HG02970 (cell line): ENCODE measurements at regions not wholly inside any gene's neighbourhood (a gene's known extent, or its start where the extent isn't known, plus 50 kb on each side); places are given as distances from the start of the nearest gene placed in this dataset.

ENCODE experiments used
- ATAC-seq: cut with Tn5 transposase; IDR thresholded peaks from one replicate; pipeline ENCODE4 v1.9.1; 2021; ENCODE audit warnings: mild to moderate bottlenecking, moderate library complexity, moderate number of reproducible peaks; ENCODE audit not compliant: unreplicated experiment, low FRiP score

DNA sequence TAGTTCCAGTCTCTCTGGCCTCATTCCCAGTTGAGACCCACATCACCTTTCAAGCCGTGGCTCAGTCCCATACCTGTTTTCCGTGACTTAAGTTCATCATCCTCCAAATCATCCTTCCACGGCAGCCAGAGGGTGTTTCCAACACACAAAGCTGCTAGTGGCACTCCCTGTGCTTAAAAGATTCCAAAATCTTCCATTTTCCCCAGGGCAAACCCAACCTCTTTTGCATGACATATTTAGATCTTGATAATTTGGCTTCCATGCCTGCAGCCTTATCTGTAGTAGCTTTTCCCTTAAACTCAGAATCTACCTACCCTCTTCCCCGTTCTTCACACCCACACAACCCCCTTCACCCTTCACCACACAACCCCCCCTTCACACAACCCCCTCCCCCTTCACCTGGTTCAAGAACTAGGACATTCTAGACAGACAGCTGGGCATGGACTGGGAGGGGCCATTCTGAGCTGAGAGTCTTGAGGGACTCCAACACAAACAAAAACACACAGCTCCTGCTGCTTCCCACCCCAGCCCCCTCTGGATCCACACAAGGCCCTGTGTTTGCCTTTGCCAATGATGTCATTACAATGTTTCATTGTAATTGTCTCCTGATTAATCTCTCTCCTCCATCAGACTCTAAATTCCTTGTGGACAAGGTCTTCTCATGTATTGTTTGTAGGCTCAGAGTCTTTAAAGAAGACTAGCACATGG is 268.2 kb downstream of the SH3GL2 start:
- ATAC-seq: no peak

DNA sequence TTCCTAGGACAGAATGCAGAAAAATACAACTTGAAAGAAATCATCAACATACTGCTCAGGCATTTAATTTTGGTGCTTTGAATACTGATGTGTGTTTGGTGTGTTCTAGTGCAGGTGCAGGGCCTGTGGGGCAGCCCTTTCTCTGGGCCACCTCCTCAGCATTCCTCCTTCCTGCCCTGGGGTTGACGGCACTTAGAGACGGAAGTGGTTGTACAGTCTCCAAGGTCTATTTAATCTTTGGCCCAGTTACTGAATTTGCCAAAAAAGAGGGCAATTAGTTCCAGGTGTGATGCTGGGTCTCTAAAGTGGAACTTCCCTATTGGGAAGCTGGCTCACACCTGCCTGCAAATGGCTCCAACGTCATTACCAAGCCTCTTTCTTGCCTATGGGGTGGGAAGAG is 269.0 kb downstream of the SH3GL2 start:
- no peak for ATAC-seq

DNA sequence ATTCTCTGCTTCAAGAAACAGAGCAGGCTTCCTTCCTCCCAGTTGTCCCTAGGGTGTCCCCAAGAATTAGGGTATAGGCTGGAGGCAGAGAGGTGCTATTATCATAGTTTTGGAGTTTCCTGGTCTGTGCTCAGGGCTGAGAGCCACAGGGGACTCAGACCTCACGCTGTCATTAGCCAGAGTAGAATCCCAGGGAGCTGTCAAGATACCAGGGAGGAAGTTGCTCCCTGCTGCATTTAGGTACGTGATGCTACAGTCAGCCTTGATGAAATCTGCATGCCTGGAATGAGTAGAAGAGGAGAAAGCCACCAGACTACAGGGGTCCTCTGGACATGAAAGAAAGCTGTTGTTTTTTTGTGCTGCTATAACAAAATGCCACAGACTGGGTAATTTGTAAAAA is 273.2 kb downstream of the SH3GL2 start:
- no peak for ATAC-seq

DNA sequence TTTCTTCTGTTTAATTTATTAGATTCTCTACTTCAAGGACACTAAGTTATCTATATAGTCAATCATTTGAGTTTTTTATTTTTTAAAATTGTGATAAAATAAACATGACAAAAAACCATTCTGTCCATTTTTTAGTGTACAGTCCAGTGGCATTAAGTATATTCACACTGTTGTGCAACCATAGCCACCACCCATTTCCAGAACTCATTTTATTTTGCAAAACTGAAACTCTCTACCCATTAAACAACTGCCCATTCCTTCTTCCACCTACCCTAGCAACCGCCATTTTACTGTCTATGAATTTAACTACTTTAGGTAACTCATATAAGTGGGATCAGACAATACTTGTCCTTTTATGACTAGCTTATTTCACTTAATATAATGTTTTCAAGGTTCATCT is 275.6 kb downstream of the SH3GL2 start:
- ATAC-seq: no peak

DNA sequence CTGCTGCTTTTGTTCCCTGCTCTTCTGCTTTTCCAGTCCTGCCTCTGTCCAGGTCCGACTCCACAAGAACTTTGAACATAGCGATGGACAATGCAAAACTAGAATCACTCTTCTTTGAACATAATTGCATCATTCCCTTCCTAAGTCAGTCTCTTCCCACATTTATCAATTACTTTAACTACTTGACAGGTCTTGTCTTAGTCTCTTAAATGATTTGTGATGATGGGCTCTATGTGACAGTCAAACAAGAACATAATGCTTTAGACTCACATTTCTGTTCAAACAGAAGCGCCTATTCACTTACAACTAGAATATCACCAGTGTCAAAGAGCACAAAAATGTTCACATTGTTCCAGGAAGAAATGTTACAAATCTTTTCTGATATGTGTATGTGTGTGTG is 278.1 kb downstream of the SH3GL2 start:
- ATAC-seq: no peak

DNA sequence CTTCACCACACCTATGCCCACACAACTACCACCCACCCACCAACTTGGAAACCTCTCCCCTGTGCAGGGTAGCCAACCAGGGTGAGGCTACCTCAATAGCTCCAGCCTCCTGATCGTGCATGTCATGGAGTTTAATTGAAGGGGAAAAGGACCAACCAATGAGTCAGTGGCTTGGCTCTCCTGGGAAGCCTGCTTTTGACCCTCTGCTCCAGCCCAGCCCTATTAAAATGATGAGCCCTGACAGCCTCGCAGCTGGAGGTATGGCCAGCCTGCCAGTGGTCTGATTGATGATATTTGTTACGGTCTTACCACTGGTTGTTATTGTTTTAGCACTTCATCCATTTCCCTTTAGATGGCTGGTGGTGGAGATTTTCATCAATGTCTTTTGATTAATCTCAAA is 280.4 kb downstream of the SH3GL2 start:
- ATAC-seq: no peak

DNA sequence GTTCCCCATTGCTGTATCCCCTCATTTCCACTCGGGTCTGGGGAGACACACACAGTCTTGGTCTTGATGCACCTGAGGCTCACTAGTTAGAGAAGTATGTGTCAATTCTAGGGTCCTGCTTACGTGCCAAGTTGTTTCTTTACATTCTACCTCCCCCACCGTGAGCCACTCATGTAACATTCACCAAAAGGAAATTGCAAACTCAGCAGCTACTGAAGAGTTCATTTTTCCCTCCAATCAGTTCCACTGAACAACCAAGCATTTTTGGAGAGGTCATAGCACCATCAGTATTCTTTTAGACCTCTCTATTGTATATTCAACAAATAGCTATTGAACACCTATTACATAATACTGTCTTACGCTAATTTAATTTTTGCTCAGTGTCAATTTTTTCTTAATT is 281.1 kb downstream of the SH3GL2 start:
- ATAC-seq: no peak

DNA sequence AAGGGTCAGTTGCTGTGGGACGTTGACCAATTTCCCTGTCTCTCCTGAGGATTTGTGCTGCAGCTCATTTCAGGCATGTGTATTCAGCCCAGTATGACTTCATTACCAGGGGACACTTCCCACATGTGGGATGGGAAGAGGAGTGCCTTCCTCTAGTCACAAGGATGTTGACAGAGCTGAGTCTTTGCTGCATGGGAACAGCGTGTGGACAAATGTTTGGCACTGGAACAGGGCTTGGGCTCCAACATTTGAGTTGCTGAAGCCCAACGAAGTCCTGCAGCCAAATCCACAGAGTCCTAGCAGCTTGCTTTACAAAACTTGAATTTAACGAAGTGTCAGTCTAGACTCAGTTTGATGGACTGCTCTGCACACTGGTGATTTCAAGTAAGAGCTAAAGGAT is 283.2 kb downstream of the SH3GL2 start:
- no peak for ATAC-seq

DNA sequence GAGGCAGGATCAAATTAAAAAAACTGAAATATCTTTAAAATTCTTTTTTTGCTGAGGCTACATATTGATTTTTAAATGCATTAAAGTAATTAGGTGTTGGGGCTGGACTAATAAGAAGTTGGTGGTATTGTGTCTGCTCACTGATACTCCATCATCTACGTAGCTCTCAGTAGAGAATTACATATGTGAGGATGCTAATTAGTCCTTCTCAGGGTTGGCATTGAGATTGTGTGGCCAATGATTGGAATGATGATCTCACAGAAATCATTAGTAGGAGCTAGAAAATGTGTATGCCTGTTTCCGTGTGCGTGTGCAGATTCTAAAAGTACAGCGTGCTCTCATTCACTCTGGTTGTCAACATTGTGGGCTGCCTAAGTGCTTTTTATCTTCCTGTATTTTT is 283.8 kb downstream of the SH3GL2 start:
- ATAC-seq: no peak

DNA sequence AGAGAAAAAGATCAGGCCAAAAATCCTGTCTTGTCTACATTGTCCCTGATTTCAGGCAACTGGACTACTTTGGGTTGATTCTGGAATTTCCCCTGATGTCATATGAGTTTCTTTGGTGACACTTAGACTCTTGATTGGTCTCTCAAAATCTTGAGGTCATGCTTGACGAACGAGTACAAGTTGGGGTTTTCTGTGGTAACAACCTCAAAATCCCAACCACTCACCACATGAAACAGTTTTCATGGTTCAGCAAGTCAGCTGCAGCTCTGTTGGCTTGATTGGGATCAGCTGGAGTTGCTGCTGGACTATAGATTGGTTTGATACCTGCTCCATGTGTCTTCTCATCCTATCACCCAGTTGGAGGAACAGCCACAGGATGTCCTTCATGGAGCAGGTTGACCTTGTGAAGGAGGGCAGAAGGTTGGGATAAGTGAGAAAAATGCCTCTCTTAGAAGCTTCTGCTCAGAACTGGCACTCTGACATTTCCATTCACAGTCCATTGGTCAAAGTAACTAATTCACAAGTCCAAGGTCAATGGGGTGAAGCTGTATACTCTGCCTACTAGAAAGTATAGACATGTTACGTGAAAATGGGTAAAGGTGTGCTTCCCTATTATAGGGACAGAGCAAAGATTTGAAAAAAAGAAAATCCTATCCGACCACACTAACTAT is 284.5 kb downstream of the SH3GL2 start:
- ATAC-seq: peak; percentile 76

DNA sequence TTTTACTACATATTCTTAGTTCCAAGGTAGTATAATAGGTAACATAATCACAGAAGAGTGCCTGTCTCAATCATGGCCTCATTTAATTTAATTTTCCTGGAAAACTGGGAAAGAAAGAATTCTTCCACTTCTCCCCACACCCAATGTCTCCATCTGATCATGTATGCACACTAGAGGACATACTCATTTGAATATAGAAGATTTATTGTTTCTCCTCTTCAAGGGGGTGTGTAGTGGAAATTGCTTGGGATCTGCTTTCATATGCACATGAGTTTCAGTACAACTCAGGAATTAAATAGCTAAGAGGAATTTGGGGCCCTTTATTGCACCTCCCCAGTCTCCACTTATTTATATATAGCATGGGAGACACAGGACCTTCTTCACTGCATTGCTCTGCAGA is 285.1 kb downstream of the SH3GL2 start:
- no peak for ATAC-seq

DNA sequence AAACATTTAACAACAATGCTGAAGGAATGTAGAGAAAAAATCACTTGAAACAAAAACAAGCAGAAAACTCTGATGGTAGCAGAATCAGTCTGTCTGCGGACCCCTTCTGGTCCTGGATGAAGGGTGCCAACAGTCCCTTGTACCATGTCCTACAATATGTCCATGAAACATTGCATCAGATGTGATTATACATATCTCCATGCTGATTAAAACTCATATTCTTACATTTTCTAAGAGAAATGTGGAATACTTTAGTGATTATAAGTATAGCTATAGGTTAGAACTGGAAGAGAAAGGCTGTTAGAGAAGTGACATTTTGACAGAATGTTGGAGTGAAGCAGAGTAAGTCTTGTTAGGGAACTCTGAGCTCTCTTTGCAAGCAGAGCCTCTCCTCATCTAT is 286.1 kb downstream of the SH3GL2 start:
- no peak for ATAC-seq

DNA sequence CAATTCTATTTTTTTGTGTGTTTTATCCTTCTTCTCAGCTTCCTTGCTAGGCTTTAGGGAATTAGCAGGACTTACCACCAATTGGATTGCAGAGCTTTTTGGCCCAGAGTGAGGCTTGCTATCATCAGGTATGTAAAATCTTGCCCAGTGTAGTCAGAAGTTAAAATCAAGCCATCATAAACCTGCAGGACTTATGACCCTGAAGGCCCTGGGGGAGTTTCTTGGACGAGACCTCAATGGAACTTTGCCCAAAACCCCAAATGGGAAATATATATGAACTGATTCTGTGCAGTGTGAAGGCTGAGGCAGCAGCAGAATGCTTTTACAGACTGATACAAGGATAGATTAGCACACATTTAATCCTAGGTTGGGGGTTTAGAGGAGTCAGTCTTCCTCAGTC is 287.0 kb downstream of the SH3GL2 start:
- ATAC-seq: no peak

DNA sequence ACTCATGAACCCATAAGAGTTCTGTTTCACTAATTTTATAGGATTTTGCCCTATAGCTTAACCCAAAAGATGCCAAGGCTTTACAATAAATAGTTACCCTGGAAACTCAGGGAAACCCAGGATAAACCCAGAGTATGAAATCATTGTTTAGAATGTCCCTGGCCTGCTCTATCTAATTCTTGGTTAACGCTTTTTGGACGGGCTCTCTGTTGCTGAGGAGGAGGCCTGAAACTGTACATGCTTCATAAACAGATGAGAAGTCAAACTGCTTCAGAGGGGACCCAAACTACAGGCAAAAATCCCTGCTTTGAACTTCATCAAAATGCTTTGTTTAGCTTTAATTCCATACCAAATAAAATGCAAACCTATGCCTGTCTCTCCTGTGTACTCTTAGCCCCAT is 291.9 kb downstream of the SH3GL2 start:
- no peak for ATAC-seq

DNA sequence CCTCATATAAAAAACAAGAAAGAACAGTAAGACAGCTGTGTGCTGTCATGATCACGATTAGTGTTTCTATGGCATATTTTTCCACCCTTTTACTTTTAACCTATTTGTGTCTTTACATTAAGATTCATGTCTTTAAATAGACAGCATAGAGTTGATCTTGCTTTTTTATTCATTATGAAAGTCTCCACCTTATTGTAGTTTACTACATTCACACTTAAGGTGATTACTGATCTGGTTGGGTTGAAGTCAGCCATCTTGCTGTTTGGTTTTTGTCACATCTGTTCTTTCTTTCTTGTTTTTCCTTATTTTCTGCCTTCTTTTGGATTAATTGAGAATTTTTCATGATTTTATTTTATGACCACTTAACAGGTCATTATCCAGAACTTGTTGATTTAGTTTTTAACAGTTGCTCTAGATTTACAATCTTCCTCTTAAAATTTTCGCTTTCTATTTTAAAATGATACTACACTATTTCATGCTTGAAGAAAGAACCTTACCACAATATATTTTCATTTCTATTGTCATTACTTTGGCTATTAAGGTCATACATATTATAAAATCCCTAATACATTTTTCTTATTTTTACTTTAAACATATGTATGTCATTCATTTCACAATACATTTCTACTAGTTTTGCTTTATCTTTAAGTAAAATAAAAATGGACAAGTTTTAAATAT is 292.5 kb downstream of the SH3GL2 start:
- ATAC-seq: no peak

DNA sequence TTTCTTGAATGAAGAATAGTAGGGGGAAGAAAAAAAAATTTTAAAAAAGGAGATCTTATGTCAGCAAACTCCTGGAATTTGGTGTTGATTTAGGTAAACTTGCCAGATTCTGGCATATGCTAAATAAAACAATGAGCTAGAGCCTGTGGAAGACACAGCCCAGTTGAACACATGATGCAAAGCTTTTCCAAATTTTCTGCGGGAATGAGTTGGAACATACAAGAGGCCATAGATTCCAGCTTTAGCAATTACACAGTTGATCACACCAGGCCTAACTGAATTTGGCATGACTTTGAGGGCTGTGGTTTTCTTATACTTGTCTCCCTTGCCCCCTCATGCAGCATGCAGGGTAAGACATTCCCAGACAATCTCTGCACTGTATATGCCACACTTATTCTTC is 297.0 kb downstream of the SH3GL2 start:
- ATAC-seq: no peak

DNA sequence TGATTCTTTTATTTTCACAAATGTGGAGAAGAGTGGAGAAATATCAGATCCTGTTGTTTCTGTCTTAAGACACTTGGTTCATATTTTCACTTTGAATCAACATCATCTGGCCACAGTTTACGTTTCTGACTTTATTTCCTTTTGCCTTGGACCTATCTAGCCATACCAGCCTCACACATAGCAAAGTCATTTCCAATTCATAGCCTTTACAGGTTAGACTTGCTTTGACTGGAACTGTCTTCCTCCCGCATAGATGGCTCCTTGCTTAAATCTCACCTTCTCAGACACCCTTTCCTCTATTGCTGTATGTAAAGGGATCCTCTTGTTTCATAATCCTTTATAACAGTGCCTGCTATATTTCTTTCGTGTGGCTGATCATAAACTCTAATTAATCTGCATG is 297.8 kb downstream of the SH3GL2 start:
- ATAC-seq: no peak

DNA sequence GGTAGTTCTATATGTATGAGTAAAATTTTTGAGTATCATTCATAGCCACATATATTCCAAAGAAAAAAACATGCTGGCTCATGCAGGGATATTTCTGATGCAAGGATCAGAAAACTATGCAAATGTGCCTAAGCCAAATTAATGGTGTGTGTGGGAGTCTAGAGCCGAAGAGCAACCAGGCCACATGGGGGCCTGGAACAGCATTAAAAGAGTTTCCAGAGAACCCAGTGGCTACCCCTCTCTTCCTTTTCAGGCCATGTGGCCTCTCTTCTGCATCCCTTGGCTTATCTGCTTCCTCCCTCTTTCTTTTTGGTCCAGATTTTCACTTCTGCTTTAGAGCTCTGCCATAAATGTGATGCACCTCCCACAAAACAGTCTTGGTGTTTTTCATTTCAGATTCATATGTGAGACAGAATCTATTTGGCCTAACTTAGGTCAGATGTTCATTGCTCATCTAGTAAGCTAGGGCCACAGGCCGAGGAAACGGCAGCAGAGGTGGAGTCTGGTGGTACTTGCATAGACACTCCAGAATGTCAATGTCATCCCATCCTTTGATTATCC is 300.0 kb downstream of the SH3GL2 start:
- no peak for ATAC-seq

DNA sequence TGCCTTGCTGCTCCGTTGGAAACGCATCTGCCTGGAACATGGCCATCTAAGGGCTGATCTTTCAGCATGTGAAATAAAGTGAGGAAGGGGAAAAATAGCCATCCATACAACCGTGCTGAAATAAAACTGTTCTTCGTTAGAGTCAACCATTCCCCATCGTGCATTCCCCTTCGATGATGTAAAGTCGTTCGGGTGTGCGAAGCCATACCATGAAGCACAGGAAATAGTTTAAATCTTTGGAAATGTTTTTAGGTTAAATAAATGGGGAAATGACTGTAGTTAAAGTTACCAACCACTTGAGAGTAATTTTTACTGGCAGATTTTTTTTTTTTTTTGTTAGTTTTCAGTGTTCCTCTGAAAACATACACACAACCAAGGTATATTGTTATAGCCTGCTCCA is 302.5 kb downstream of the SH3GL2 start:
- ATAC-seq: no peak

DNA sequence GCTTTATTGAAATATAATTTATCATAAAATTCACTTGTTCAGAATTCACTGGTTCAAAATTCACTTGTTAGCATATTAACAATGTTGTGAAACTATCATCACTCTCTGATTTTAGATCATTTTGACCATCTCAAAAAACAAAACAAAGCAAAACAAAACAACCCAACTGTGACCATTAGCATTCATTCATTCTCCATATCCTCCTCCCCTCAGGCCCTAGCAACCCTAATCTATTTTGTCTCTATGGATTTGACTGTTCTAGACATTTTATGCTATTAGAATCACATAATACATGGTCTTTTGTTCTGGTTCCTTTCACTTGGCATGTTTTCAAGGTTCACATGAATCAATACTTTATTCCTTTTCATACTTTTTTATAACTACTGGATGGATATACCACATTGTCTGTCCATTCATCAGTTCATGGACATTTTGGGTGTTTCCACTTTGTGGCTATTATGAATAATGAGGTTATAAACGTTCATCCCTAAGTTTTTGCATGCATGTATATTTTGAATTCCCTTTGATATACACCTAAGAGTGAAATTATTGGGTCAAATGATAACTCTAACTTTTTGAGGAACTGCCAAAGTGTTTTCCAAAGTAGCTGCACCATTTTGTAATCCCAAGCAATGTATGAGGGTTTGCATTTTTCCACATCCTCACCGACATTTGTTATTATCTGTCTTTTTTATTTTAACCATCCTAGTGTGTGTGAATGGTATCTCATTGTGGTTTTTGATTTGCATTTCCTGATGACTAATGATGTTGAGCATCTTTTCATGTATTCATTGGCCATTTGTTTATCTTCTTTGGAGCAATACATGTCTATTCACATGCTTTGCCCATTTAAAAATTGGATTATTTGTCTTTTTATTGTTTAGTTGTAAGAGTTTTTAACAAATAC is 304.1 kb downstream of the SH3GL2 start:
- ATAC-seq: no peak

DNA sequence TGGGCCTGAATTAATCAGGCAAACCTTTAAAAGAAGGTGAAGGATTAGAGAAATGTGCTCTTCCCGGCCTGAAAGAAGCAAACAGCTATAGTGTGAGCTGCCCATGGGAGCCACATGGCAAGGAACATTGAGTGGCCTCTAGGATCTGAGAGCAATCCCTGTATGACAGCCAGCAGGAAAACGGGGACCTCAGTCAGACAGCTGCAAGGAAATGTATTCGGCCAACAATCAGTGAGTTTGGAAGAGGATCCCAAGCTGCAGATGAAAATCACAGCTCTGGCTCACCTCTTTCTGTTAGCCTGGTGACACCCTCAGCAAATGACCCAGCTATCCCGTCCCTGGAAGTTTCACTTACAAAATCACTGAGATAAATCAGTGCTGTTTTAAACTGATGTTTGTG is 309.2 kb downstream of the SH3GL2 start:
- ATAC-seq: no peak
